ENCODE measurements at regions not wholly inside any gene's neighbourhood (a gene's known extent, or its start where the extent isn't known, plus 50 kb on each side); places are given as distances from the start of the nearest gene placed in this dataset.

- no peak for DNase-seq
These were observed 124.7 kb upstream of the WNT4 start for GRCh38 chr1:22267413-22268175.

GRCh38 chr1:22268327-22268726, 125.4 kb upstream of the WNT4 start:
- DNase-seq, result no peak

- DNase-seq, result no peak
These were observed 129.2 kb upstream of the WNT4 start for GRCh38 chr1:22271847-22272801.

- no peak for DNase-seq
These were observed 131.1 kb upstream of the WNT4 start for GRCh38 chr1:22273686-22274681.

- no peak for DNase-seq
These were observed 132.3 kb upstream of the WNT4 start for GRCh38 chr1:22275167-22275566.

GRCh38 chr1:22275626-22276395, 132.9 kb upstream of the WNT4 start:
- peak in 2 of 6 experiments; percentile 3 to 13 for DNase-seq

- DNase-seq, result no peak
These were observed 133.5 kb upstream of the WNT4 start for GRCh38 chr1:22276396-22276748.

GRCh38 chr1:22277662-22278061, 134.8 kb upstream of the WNT4 start:
- no peak for DNase-seq

DNA sequence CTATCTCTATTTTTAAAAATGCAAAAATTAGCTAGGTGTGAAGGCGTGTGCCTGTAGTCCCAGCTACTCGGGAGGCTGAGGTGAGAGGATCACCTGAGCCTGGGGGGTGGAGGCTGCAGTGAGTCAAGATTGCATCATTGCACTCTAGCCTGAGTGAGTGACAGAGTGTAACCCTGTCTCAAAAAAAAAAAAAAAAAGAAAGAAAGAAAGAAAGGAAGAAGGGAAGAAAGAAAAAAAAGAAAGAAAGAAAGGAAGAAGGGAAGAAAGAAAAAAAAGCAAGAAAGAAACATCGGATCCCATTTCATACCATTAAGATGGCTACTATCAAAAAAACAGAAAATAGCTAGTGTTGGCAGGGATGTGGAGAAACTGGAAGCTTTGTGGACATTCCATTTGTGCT, 136.8 kb upstream of the WNT4 start:
- no peak for DNase-seq

DNA sequence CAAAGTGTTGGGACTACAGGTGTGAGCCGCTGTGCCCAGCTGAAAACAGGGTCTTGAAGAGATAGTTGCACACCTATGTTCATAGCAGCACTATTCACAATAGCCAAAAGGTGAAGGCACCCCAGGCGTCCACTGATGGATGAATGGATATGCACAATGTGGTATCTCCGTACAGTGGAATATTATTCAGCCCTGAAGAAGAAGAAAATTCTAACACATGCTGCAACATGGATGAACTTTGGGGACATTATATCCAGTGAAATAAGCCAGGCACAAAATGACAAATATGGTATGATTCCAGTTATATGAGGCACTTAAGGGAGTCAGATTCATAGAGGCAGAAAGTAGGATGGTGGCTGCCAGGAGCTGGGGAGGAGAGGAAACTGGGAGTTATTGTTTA, 137.6 kb upstream of the WNT4 start:
- DNase-seq, result no peak

GRCh38 chr1:22281521-22282363, 138.8 kb upstream of the WNT4 start:
- DNase-seq, result no peak

DNA sequence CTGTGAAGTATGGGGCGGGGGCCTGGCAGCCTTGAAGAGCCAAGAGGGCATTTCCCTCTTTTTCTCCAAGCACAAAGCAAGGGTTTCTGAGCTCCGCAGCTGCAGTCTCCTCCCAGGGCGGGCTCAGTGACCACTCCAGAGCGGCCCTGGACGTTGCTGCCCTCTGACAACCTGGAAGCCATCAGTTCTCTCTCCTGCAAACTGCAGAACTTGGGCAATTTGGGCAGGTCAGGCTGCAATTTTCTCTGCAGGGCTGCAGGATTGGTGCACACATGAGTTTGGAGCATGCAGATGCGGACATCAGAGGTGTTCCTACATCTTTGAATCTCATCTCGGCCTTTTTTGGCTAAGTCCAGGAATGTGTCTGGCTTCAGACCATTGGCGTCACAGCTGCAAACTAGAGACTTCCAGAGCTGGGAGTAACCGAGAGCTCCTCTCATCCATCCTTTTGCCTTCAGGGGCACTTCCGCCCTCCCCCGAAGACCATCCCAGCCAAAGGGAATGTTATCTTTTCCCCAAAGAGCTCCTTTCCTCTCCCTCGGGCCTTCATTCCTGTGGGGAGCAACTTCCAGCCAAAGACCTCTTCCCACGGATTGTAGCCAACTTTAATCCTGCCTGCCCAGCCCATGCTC, 139.6 kb upstream of the WNT4 start:
- no peak for DNase-seq

GRCh38 chr1:22283596-22283995, 140.7 kb upstream of the WNT4 start:
- DNase-seq, result no peak

DNA sequence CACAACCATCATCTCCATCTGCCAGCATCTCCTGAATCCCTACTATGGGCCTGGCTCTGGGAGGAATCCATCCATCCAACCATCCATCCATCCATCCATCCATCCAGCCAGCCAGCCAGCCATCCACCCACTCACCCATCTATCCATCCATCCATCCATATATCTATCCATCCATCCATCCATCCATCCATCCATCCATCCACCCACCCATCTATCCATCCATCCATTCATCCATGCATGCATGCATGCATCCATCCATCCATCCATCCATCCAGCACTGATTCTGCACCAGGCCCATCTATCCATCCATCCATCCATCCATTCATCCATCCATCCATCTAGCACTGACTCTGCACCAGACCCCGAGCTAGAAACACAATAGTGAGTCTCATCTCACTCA, 141.3 kb upstream of the WNT4 start:
- DNase-seq, result no peak

DNA sequence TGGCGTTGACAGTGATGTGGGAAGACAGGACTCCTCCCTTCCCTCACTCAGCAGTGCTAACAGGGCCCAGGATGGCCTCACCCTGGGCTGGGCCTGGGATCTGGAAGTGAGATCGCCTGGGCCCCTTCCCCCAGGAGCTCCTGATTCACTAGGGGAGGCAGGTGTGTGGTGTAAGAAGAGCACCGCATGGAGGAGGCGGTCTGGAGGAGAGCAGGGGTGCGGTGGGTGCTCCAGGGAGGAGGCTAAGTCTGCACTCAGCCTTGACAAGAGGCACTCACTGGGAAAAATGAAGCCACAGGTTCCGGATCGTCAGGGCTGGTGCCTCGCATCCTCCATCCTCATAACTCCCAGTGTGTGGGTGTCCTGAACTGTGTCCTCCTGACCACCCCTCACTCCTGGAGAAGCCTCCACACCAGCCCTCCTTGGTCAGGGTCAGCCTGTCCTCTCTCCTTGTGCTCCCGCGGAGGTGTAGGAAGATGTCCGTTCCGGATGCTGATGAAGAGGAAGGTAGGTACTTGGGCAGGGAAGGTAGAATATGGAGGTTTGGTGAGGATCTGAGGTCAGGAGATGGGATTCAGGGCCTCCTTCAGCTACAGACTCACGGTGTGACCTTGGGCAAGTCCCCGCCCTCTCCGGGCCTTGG, 142.1 kb upstream of the WNT4 start:
- no peak for DNase-seq

DNA sequence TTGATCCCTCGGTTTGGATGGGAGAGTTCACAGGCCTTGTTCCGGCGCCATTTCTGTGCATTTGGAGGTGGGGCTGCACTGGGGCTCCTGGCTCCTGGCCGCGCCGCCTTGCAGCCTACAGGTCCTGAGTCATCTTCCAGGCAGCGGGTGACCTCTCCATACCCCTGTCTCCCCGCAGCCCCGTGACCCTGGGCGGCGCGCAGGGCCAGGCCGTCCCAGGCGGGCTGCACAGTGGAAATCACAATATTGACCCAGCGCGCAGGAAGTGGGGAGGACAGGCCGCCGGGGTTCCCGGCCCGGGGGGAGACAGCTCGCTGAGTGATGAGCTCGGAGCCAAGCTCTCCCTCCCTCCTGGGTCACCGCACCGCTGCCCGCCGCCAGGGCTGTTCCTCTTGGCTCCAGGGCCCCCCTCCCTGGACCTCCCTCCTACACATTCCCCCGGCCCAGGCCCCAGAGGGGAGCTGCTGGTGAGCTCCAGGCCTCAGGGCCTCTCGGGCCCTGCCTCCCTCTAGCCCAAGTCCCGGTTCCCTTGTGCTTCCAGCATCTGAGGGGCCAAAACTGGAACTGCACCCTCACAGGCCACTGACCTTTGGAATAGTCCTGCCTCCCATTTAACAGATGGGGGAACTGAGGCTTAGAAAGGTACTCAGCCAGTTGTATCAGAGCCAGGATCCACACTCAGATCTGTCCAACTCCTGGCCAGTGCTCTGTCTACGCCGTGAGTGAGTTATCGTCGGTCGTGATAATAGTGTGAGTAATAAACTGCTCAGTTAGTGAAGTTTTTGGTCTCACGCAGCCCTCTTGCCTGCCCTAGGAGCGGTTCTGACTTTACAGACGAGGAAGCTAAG, 142.9 kb upstream of the WNT4 start:
- no peak for DNase-seq

- no peak for DNase-seq
These were observed 143.6 kb upstream of the WNT4 start for GRCh38 chr1:22286491-22286890.

DNA sequence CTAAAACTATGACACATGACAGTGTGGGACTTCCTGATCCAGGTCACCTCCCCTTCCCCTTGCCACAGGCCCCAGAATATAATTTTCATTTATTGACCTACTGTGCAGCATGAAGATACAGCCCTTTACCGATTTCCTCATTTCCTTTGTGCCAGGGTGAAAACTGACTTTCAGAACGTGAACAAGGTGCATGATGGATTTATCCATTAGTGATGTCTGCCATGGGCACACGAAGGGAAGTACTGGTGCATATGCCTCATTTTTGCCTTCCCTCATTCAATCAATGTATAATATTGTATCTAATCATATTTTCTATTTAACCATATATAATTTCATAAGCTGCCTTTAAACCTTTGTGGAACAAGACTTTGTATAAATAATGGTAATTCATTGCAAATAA, 144.4 kb upstream of the WNT4 start:
- no peak for DNase-seq

DNA sequence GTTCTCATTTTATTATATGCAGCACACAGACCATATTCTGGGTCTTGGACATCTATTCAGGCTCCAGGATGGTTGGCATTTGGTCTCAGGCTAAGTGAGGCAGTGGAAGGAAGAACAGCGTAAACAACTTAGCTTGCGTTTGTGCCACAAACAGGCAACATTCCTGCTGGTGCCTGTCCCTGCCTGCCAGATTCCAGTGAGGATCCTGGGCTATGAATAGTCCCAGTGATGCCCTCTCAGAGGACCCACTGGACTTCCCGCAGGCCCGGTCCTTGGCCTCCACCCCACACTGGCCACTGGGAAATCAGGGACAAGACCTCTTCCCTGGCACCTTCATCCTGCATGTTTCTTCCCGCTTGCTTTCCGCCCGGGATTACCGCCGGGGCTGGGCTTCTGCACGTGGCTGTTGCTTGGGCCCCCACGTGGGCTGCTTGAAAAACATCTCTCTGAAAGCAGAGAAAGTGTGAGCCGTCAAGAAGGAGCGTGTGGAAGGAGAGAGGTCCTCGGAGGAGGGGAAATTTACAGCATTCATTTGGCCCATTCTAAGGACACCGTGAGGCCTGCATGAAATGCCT, 145.1 kb upstream of the WNT4 start:
- DNase-seq, result no peak
